Central memory CD8-positive, alpha-beta T cell (primary cell): ENCODE measurements at regions not wholly inside any gene's neighbourhood (a gene's known extent, or its start where the extent isn't known, plus 50 kb on each side); places are given as distances from the start of the nearest gene placed in this dataset.

Experiments used
- ATAC-seq: fragments of 150-1000 bp; cut with Tn5 transposase; replicated peaks from 2 replicates; pipeline ENCODE4 v1.10.0; 2022; ENCODE audit warnings: mild to moderate bottlenecking, moderate FRiP score, moderate number of reproducible peaks; ENCODE audit not compliant: poor library complexity, severe bottlenecking; ENCODE audit errors: extremely low read depth
- DNase-seq, 2 donors: peaks; one replicate each; pipeline ENCODE4 v3.0.0; 2021; ENCODE audit warnings: low spot score in 2 of 2
- H3K27ac Mint-ChIP-seq: one replicate; pipeline ENCODE4 v1.8.0; 2022; ENCODE audit warnings: low read depth, mild to moderate bottlenecking, moderate library complexity, mixed read lengths
- H3K27me3 Mint-ChIP-seq: one replicate; pipeline ENCODE4 v1.8.0; 2022; ENCODE audit warnings: mixed read lengths
- H3K36me3 Mint-ChIP-seq: one replicate; pipeline ENCODE4 v1.8.0; 2022; ENCODE audit warnings: mild to moderate bottlenecking, moderate library complexity, mixed read lengths; ENCODE audit not compliant: insufficient read depth
- H3K4me1 Mint-ChIP-seq: one replicate; pipeline ENCODE4 v1.8.0; 2022; ENCODE audit warnings: mixed read lengths
- H3K4me3 Mint-ChIP-seq: one replicate; pipeline ENCODE4 v1.8.0; 2022; ENCODE audit warnings: mild to moderate bottlenecking, moderate library complexity, mixed read lengths
- H3K9me3 Mint-ChIP-seq: one replicate; pipeline ENCODE4 v1.8.0; 2022; ENCODE audit warnings: mixed read lengths

DNA sequence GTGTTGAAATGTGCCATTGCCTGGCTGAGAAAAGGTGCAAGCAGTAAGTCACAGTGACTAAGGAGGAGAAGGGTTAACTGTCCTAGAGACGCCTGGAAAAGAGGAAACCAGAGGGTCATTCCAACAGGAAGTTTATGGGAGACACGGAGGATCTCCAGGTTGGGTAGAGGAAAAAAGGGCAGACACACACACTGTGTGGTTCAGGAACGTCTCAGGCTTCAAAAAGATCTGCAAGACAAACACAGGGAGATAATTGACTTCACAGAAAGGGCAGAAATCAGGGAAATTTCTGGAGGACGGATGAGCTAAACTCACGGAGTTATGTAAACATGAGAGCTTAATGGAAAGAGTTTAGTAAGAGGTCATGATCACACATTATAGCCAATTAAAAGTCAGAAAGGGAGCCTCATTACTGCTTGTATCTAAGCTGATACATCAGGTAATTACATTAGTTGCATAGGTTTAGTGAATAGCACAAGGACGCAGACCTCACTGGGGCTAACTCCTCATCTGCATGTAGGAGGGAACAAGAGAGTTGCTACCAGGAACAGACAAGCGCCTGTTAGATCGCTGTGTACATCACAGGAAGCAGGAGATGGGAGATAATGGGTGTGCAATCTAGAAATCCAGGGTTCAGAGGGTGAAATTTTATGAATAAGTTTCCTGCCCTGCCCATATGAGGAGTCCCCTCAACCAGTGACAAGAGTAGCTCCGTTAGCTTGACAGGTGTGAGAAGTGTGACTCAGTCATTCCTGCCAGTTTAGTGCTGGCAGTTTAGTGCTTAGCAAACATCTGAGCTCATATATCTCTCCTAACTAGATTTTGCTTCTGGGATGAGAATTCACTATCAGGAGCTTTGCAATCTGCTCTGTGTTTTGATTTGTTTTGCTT lies 96.6 kb upstream of the TNR start:
- H3K27ac Mint-ChIP-seq: no peak overlapping the region
- DNase-seq (no peak), ATAC-seq (no peak)
- H3K36me3 Mint-ChIP-seq: no peaks in the 10 kb centered on the region
- no peaks in the 10 kb centered on the region for H3K9me3 Mint-ChIP-seq
- H3K4me1 Mint-ChIP-seq: no peaks in the 10 kb centered on the region
- H3K27me3 Mint-ChIP-seq: peaks cover 48% of the 10 kb centered on the region
- H3K4me3 Mint-ChIP-seq: no peak overlapping the region

- Mint-ChIP-seq H3K9me3 (peaks cover 5% of the 10 kb centered on the region), H3K36me3 (no peaks in the 10 kb centered on the region), H3K27ac (no peak overlapping the region), H3K4me1 (no peaks in the 10 kb centered on the region), H3K4me3 (no peak overlapping the region), H3K27me3 (peaks cover 20% of the 10 kb centered on the region)
- ATAC-seq: no peak
- DNase-seq: no peak
Observed at GRCh38 chr1:175834597-175834996, 91.2 kb upstream of the TNR start.

DNA sequence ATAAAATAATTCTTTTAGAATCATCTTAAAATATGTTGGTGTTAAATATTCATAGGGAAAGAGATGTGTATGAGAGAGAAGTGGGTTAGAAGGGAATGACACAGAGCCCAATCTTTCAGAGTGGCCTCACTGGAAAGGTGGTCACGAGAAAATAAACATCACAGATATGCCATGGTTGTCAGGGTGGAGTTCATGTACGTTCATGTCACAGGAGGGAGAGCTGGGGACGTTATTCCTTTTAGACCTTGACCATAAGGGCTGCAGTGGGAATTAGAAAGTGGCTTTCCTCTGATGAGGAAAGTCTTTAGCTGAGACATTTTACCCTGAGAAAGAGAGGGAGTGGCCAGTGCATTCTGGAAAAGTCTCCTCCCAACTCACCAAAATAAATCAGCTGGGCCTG lies 90.6 kb upstream of the TNR start:
- no peak overlapping the region for H3K4me3 Mint-ChIP-seq
- H3K4me1 Mint-ChIP-seq: no peaks in the 10 kb centered on the region
- peaks cover 5% of the 10 kb centered on the region for H3K9me3 Mint-ChIP-seq
- DNase-seq (no peak), ATAC-seq (no peak)
- no peak overlapping the region for H3K27ac Mint-ChIP-seq
- H3K27me3 Mint-ChIP-seq: peaks cover 22% of the 10 kb centered on the region
- no peaks in the 10 kb centered on the region for H3K36me3 Mint-ChIP-seq

DNA sequence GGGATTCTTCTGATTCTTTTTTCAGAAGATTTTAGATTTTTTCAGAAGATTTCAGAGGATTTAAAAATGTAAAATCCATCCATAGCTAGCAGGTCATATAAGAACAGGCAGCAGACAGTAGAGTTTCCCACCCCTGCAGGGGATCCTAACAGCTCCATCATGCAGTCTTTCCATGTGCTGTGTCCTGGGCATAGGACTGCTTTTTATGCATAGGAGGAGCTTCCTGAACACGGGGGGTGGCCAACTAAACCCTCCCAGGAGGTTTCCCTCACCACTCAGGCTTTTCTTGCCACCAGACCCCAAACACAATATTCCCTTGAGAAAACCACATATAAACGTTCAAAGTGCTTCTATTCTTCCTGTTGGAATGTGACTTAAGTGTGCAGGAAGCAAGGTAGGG lies 90.1 kb upstream of the TNR start:
- no peaks in the 10 kb centered on the region for H3K4me1 Mint-ChIP-seq
- no peak overlapping the region for H3K4me3 Mint-ChIP-seq
- peaks cover 22% of the 10 kb centered on the region for H3K27me3 Mint-ChIP-seq
- H3K9me3 Mint-ChIP-seq: peaks cover 5% of the 10 kb centered on the region
- H3K27ac Mint-ChIP-seq: no peak overlapping the region
- ATAC-seq (no peak), DNase-seq (no peak)
- H3K36me3 Mint-ChIP-seq: no peaks in the 10 kb centered on the region

GRCh38 chr1:175830500-175830899 lies 87.1 kb upstream of the TNR start:
- Mint-ChIP-seq H3K36me3 (no peaks in the 10 kb centered on the region), H3K4me1 (no peaks in the 10 kb centered on the region), H3K27ac (no peak overlapping the region), H3K4me3 (no peak overlapping the region), H3K27me3 (peaks cover 40% of the 10 kb centered on the region), H3K9me3 (peaks cover 5% of the 10 kb centered on the region)
- DNase-seq: no peak
- no peak for ATAC-seq

GRCh38 chr1:175829845-175830244 lies 86.5 kb upstream of the TNR start:
- DNase-seq: no peak
- no peak for ATAC-seq
- peaks cover 5% of the 10 kb centered on the region for H3K9me3 Mint-ChIP-seq
- peaks cover 40% of the 10 kb centered on the region for H3K27me3 Mint-ChIP-seq
- H3K4me1 Mint-ChIP-seq: no peaks in the 10 kb centered on the region
- no peak overlapping the region for H3K27ac Mint-ChIP-seq
- H3K4me3 Mint-ChIP-seq: no peak overlapping the region
- H3K36me3 Mint-ChIP-seq: no peaks in the 10 kb centered on the region

- Mint-ChIP-seq H3K27me3 (peaks cover 41% of the 10 kb centered on the region), H3K4me1 (no peaks in the 10 kb centered on the region), H3K4me3 (no peak overlapping the region), H3K27ac (no peak overlapping the region), H3K36me3 (no peaks in the 10 kb centered on the region), H3K9me3 (no peaks in the 10 kb centered on the region)
- DNase-seq (no peak), ATAC-seq (no peak)
Observed at GRCh38 chr1:175826705-175827104, 83.3 kb upstream of the TNR start.

DNA sequence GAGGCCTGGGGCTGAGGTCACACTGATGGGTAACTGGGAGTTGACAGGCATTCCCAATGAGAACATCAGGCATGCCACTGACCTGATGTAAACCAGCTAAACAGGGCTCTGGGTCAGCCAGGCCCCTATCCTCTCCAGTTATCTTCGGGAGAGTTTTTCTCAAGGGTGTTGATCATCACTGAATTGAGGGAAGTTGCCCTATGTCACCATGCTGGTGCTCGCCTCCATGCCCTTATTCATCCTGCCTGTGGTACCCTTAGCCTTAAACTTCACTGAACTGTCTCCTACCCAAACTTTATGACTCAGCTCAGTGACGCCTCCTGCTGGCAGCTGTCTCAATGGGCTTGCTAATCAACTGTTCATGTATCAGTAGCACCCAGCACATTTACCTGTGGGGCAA lies 80.7 kb upstream of the TNR start:
- no peak for DNase-seq

DNA sequence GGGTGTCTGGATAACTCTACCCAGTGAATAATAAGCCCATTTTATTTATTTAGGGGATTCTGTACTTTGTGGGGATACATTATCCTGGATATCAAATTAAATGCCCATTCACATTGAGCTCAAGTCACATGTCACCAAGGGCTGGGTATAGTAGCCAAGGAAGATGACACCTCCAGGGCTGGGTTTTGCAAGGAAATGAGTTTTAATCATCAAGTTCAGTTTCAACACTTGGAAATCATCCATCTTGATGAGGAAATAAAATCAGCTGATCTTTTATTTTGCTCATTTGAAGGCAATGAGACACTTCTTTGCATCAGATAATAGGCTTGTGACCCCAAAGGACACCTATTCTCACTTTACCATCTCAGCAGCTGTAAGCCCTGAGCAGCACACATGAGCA lies 80.0 kb upstream of the TNR start:
- ATAC-seq: no peak
- Mint-ChIP-seq H3K36me3 (peaks cover 2% of the 10 kb centered on the region), H3K4me1 (no peaks in the 10 kb centered on the region), H3K27me3 (peaks cover 48% of the 10 kb centered on the region), H3K9me3 (no peaks in the 10 kb centered on the region), H3K27ac (no peak overlapping the region), H3K4me3 (no peak overlapping the region)
- no peak for DNase-seq

More for the DNA sequence above, 80.7 kb upstream of the TNR start:
- Mint-ChIP-seq H3K27ac (no peak overlapping the region), H3K4me1 (no peaks in the 10 kb centered on the region), H3K9me3 (no peaks in the 10 kb centered on the region), H3K27me3 (peaks cover 48% of the 10 kb centered on the region), H3K4me3 (no peak overlapping the region), H3K36me3 (peaks cover 2% of the 10 kb centered on the region)
- ATAC-seq: no peak

- Mint-ChIP-seq H3K27me3 (peaks cover 40% of the 10 kb centered on the region), H3K27ac (no peak overlapping the region), H3K9me3 (no peaks in the 10 kb centered on the region), H3K36me3 (peaks cover 2% of the 10 kb centered on the region), H3K4me1 (no peaks in the 10 kb centered on the region), H3K4me3 (no peak overlapping the region)
- ATAC-seq (no peak), DNase-seq (no peak)
Observed at GRCh38 chr1:175822580-175822979, 79.2 kb upstream of the TNR start.

DNA sequence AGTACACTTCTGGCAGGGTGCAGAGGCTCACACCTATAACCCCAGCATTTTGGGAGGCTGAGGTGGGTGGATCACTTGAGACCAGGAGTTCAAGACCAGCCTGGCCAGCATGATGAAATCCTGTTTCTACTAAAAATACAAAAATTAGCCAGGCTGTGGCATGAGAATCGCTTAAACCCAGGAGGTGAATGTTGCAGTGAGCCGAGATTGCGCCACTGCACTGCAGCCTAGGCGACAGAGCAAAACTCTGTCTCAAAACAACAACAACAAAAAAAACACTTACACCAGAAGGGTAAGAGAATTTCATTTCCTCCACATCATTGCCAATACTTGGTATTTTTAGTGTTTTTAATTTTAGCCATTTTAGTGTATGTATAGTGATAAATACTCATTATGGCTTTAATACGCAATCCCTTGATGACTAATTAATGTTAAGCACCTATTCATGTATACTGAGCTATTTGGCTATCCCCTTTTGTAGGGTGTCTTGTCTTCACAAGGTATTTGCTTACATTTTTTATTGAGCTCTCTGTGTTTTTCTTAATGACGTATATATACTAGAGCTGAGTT lies 77.1 kb upstream of the TNR start:
- H3K9me3 Mint-ChIP-seq: no peaks in the 10 kb centered on the region
- H3K4me1 Mint-ChIP-seq: no peaks in the 10 kb centered on the region
- no peak overlapping the region for H3K27ac Mint-ChIP-seq
- peaks cover 2% of the 10 kb centered on the region for H3K36me3 Mint-ChIP-seq
- ATAC-seq (no peak), DNase-seq (no peak)
- H3K27me3 Mint-ChIP-seq: peaks cover 32% of the 10 kb centered on the region
- no peak overlapping the region for H3K4me3 Mint-ChIP-seq

- Mint-ChIP-seq H3K27ac (no peak overlapping the region), H3K27me3 (peaks cover 43% of the 10 kb centered on the region), H3K9me3 (no peaks in the 10 kb centered on the region), H3K36me3 (peaks cover 2% of the 10 kb centered on the region), H3K4me3 (no peak overlapping the region), H3K4me1 (no peaks in the 10 kb centered on the region)
- DNase-seq (no peak), ATAC-seq (no peak)
Observed at GRCh38 chr1:175818929-175819328, 75.5 kb upstream of the TNR start.

DNA sequence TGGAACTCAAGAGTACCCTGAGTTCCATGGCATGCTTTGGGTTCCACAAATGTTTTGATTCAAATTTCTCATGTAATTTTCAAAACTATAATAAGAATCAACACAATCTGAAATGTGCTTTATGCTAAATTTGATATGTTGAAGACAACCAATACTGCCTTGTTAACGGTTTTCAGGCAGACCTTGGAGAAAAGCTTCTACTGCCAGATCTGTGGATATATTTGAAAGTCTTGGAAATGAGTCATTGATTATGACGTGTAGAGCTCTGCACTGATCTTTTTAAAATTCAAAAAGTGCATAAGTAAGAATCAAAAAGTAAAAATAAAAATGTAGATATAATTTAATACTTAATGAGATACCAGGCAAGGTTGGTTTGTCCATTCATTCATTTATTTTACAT lies 74.0 kb upstream of the TNR start:
- H3K36me3 Mint-ChIP-seq: peaks cover 2% of the 10 kb centered on the region
- DNase-seq: no peak
- no peak overlapping the region for H3K27ac Mint-ChIP-seq
- no peaks in the 10 kb centered on the region for H3K9me3 Mint-ChIP-seq
- H3K4me3 Mint-ChIP-seq: no peak overlapping the region
- no peaks in the 10 kb centered on the region for H3K4me1 Mint-ChIP-seq
- no peak for ATAC-seq
- H3K27me3 Mint-ChIP-seq: peaks cover 38% of the 10 kb centered on the region
